Calu3 (cell line): ENCODE measurements at regions not wholly inside any gene's neighbourhood (a gene's known extent, or its start where the extent isn't known, plus 50 kb on each side); places are given as distances from the start of the nearest gene placed in this dataset.
"Not testable (repeated sequence)": the region's sequence is repeated elsewhere in the genome, so short reads cannot be mapped to it uniquely, and the experiment has no call there.

Experiments used
- BruUV-seq: library from RNA; stranded (reverse); fragments of 400-500 nt; replicated peaks from 2 replicates; lab custom pipeline; 2021; lab: Mats Ljungman, UMichigan
- CTCF ChIA-PET: fragments of 300-600 bp; sonication (Branson Sonifier 250); formaldehyde crosslinking; loops from one replicate; lab custom pipeline; 2022; ENCODE audit warnings: antibody characterized with exemption; lab: Charles Lee
- DNase-seq: peaks from one replicate; pipeline ENCODE4 v3.0.0; 2022
- H3K27ac Mint-ChIP-seq: one replicate; pipeline ENCODE4 v1.8.0; 2022; ENCODE audit warnings: mixed read lengths; ENCODE audit not compliant: unreplicated experiment
- H3K27me3 Mint-ChIP-seq: one replicate; pipeline ENCODE4 v1.8.0; 2022; ENCODE audit warnings: mixed read lengths; ENCODE audit not compliant: unreplicated experiment
- H3K36me3 Mint-ChIP-seq: one replicate; pipeline ENCODE4 v1.8.0; 2022; ENCODE audit warnings: mild to moderate bottlenecking, moderate library complexity, mixed read lengths; ENCODE audit not compliant: insufficient read depth, unreplicated experiment
- H3K4me1 Mint-ChIP-seq: one replicate; pipeline ENCODE4 v1.8.0; 2022; ENCODE audit warnings: mild to moderate bottlenecking, low read depth, mixed read lengths; ENCODE audit not compliant: unreplicated experiment
- H3K4me3 Mint-ChIP-seq: one replicate; pipeline ENCODE4 v1.8.0; 2022; ENCODE audit warnings: mild to moderate bottlenecking, low read depth, moderate library complexity, mixed read lengths; ENCODE audit not compliant: unreplicated experiment
- H3K9me3 Mint-ChIP-seq: one replicate; pipeline ENCODE4 v1.8.0; 2022; ENCODE audit warnings: low read depth, mixed read lengths; ENCODE audit not compliant: unreplicated experiment
- CTCF ChIP-seq: fragments of 200-600 bp; IDR thresholded peaks from one replicate; pipeline ENCODE4 v1.8.0; 2022; ENCODE audit warnings: antibody characterized with exemption; ENCODE audit not compliant: unreplicated experiment
- intact Hi-C: fragments of 100-400 bp; cut with micrococcal nuclease; formaldehyde crosslinking; loops from one replicate; pipeline ENCODE4 v1.10.0; 2022; ENCODE audit not compliant: unreplicated experiment

- peaks cover 16% of the 10 kb centered on the region for H3K27me3 Mint-ChIP-seq
- intact Hi-C loops: no loop called here
- CTCF ChIA-PET: interaction anchor here (0.6 kb wide), 1 partner anchor 258 kb away, joined by 4 read pairs; no protein-coding TSS in a partner anchor
- no peak for DNase-seq
- no peak for TF ChIP-seq CTCF
- no peak overlapping the region for H3K4me3 Mint-ChIP-seq
- H3K36me3 Mint-ChIP-seq: no peaks in the 10 kb centered on the region
- H3K4me1 Mint-ChIP-seq: no peaks in the 10 kb centered on the region
- no peak overlapping the region for H3K27ac Mint-ChIP-seq
- H3K9me3 Mint-ChIP-seq: no peaks in the 10 kb centered on the region
- BruUV-seq: no TSS peak
Observed at GRCh38 chr16:65817799-65818198, 548.7 kb upstream of the CDH5 start.

GRCh38 chr16:65817066-65817465 is 549.4 kb upstream of the CDH5 start:
- H3K4me3 Mint-ChIP-seq: no peak overlapping the region
- H3K4me1 Mint-ChIP-seq: no peaks in the 10 kb centered on the region
- intact Hi-C loops: no loop called here
- H3K36me3 Mint-ChIP-seq: no peaks in the 10 kb centered on the region
- H3K9me3 Mint-ChIP-seq: no peaks in the 10 kb centered on the region
- CTCF ChIA-PET: no interaction called here
- BruUV-seq: no TSS peak
- no peak for DNase-seq
- peaks cover 23% of the 10 kb centered on the region for H3K27me3 Mint-ChIP-seq
- no peak for TF ChIP-seq CTCF
- no peak overlapping the region for H3K27ac Mint-ChIP-seq

GRCh38 chr16:65816556-65816955 is 549.9 kb upstream of the CDH5 start:
- Mint-ChIP-seq H3K4me1 (no peaks in the 10 kb centered on the region), H3K9me3 (no peaks in the 10 kb centered on the region), H3K27me3 (peaks cover 28% of the 10 kb centered on the region), H3K27ac (no peak overlapping the region), H3K4me3 (no peak overlapping the region), H3K36me3 (no peaks in the 10 kb centered on the region)
- CTCF ChIA-PET: no interaction called here
- DNase-seq: no peak
- intact Hi-C loops: no loop called here
- no TSS peak for BruUV-seq
- no peak for TF ChIP-seq CTCF

GRCh38 chr16:65815707-65816106 is 550.8 kb upstream of the CDH5 start:
- no peaks in the 10 kb centered on the region for H3K4me1 Mint-ChIP-seq
- BruUV-seq: no TSS peak
- CTCF ChIA-PET: no interaction called here

GRCh38 chr16:65813879-65814278 is 552.6 kb upstream of the CDH5 start:
- H3K36me3 Mint-ChIP-seq, H3K4me3 Mint-ChIP-seq, intact Hi-C loops, BruUV-seq, DNase-seq, H3K27ac Mint-ChIP-seq, CTCF ChIA-PET, H3K4me1 Mint-ChIP-seq, H3K9me3 Mint-ChIP-seq: not testable (repeated sequence)
- H3K27me3 Mint-ChIP-seq: peaks cover 28% of the 10 kb centered on the region

More at GRCh38 chr16:65815707-65816106, 550.8 kb upstream of the CDH5 start:
- Mint-ChIP-seq H3K27me3 (peaks cover 28% of the 10 kb centered on the region), H3K36me3 (no peaks in the 10 kb centered on the region), H3K4me3 (no peak overlapping the region), H3K9me3 (no peaks in the 10 kb centered on the region), H3K27ac (no peak overlapping the region)
- no peak for TF ChIP-seq CTCF
- intact Hi-C loops: no loop called here
- no peak for DNase-seq
